Heart right ventricle (tissue), 16 donors: ENCODE measurements at regions not wholly inside any gene's neighbourhood (a gene's known extent, or its start where the extent isn't known, plus 50 kb on each side); places are given as distances from the start of the nearest gene placed in this dataset.

Experiments used
- ATAC-seq, 8 donors: fragments of 200-7000 bp; cut with Tn5 transposase; one replicate each; pipeline ENCODE4 v1.9.1; 2020; ENCODE audit warnings: mild to moderate bottlenecking in 8 of 8, moderate library complexity in 8 of 8, moderate number of reproducible peaks in 1 of 8
- DNase-seq, 2 donors: peaks; one replicate each; pipeline ENCODE4 v3.0.0-alpha.2; 2020
- H3K27ac ChIP-seq, 10 donors: fragments of 200-600 bp; sonication (generic) in 2 of 10; one replicate each; pipeline versions ENCODE4 v1.5.0 to v1.8.0; 2020 to 2022; ENCODE audit warnings: mild to moderate bottlenecking in 3 of 10
- H3K27me3 ChIP-seq, 7 donors: fragments of 200-600 bp; one replicate each; pipeline ENCODE4 v1.8.0; 2021 to 2022; ENCODE audit warnings: mild to moderate bottlenecking in 2 of 7
- H3K36me3 ChIP-seq, 9 donors: fragments of 200-600 bp; sonication (generic) in 1 of 9; one replicate each; pipeline versions ENCODE4 v1.5.0 to v1.8.0; 2020 to 2022; ENCODE audit warnings: mild to moderate bottlenecking in 2 of 9
- H3K4me1 ChIP-seq, 9 donors: fragments of 200-600 bp; sonication (generic) in 1 of 9; one replicate each; pipeline versions ENCODE4 v1.5.0 to v1.8.0; 2020 to 2022; ENCODE audit warnings: mild to moderate bottlenecking in 4 of 9
- H3K4me3 ChIP-seq, 10 donors: fragments of 200-600 bp; sonication (generic) in 2 of 10; one replicate each; pipeline versions ENCODE4 v1.5.0 to v1.8.0; 2020 to 2022; ENCODE audit warnings: mild to moderate bottlenecking in 7 of 10, moderate library complexity in 2 of 10
- H3K9me3 ChIP-seq, 11 donors: fragments of 200-600 bp in 10 of 11; sonication (generic) in 2 of 11; one replicate each; pipeline versions ENCODE4 v1.5.0 to v1.8.0; 2013 to 2022; ENCODE audit warnings: mild to moderate bottlenecking in 2 of 11, control low read depth in 1 of 11, moderate library complexity in 1 of 11
- CTCF ChIP-seq, 9 donors: fragments of 200-600 bp; sonication (generic) in 2 of 9; IDR thresholded peaks; one replicate each; pipeline versions ENCODE4 v1.5.0 to v1.8.0; 2021 to 2022; ENCODE audit warnings: antibody characterized with exemption in 9 of 9, mild to moderate bottlenecking in 5 of 9, moderate library complexity in 1 of 9
- WGBS, 2 donors: extraction: QIAGEN DNeasy Blood & Tissue Kit; methylation state at CpG; one replicate each; pipeline ENCODE4 v1.1.7; 2013; ENCODE audit warnings: inconsistent platforms in 1 of 2; 5-methylcytosine and 5-hydroxymethylcytosine counted together
- intact Hi-C, 10 donors: fragments of 100-400 bp; cut with DNase I; formaldehyde crosslinking; loops; one replicate each; pipeline versions ENCODE4 v1.11.1 to v1.14.2; 2022
- donor health status: Arrhythmogenic right ventricular cardiomyopathy.
- donor health status: ischemic (EF 13 %, LVEDD 7.1; RV severe dilation, severe dysfunction).
- donor health status: healthy with polysubstance abuse.
- donor health status: DM: no; HTN: yes; CAD: no.
- donor health status: DM: no; HTN: no; CAD: no.
- donor health status: ischemic (EF 25% LVEDD 6.9; RV normal size, moderate dysfunction).
- donor health status: ischemic (EF 25% LVEDD 5.7; RV mildly dilated, moderate dysfunction).
- donor health status: healthy.
- donor health status: DM: yes; HTN: yes; CAD: no.
- donor health status: Ischemic cardiomyopathy.
- donor health status: ischemic (EF 35%, LVEDD 5.7; RV mildly dilated, moderate dysfunction).
- donor health status: nonischemic (EF 11% LVEDD 7.7; RV severe dilation, severe dysfunction).
- donor health status: DM: yes; HTN: yes; CAD: no.
- donor health status: PGD.
- donor health status: ischemic (EF 29% LVEDD 5.4; RV normal size, mild dysfunction).
- donor health status: nonischemic (EF 23%, LVEDD 6.1; RV moderate dilation, normal function).

- ATAC-seq (peak in 1 of 8 donors; percentile 34), DNase-seq (no peak)
- Histone ChIP-seq H3K27me3 (no peaks in the 10 kb centered on the region), H3K4me1 (no peaks in the 10 kb centered on the region), H3K36me3 (no peaks in the 10 kb centered on the region), H3K9me3 (no peaks in the 10 kb centered on the region), H3K27ac (no peak overlapping the region), H3K4me3 (no peak overlapping the region)
- intact Hi-C loops, result no loop called here
- WGBS, 2 donors, result 83 to 84% methylated on average over 14 of the region's 14 CpGs
- no peak for TF ChIP-seq CTCF (IDR thresholded peaks at IDR 0.05)
These were observed 78.1 kb downstream of the UNC5CL start for GRCh38 chr6:40960742-40961430.

GRCh38 chr6:40959781-40960327, 79.2 kb downstream of the UNC5CL start:
- Histone ChIP-seq H3K9me3 (no peaks in the 10 kb centered on the region), H3K27ac (no peak overlapping the region), H3K4me3 (no peak overlapping the region), H3K27me3 (no peaks in the 10 kb centered on the region), H3K4me1 (no peaks in the 10 kb centered on the region), H3K36me3 (no peaks in the 10 kb centered on the region)
- no peak for ATAC-seq
- DNase-seq, result no peak
- intact Hi-C loops, result no loop called here
- no peak for TF ChIP-seq CTCF (IDR thresholded peaks at IDR 0.05)
- WGBS, 2 donors, result 81 to 84% methylated on average over 2 of the region's 2 CpGs

- no peaks in the 10 kb centered on the region for H3K27me3 ChIP-seq
- TF ChIP-seq CTCF (IDR thresholded peaks at IDR 0.05), result no peak
- ATAC-seq, result no peak
- no peak overlapping the region for H3K27ac ChIP-seq
- no peak overlapping the region for H3K4me3 ChIP-seq
- H3K9me3 ChIP-seq, result no peaks in the 10 kb centered on the region
- H3K36me3 ChIP-seq, result no peaks in the 10 kb centered on the region
- no peak for DNase-seq
- intact Hi-C loops, result no loop called here
- WGBS, 2 donors, result 80% methylated on average over 1 of the region's 1 CpG
- H3K4me1 ChIP-seq, result no peaks in the 10 kb centered on the region
These were observed 80.3 kb downstream of the UNC5CL start for GRCh38 chr6:40958738-40959137.

- no peak for DNase-seq
These were observed 81.2 kb downstream of the UNC5CL start for GRCh38 chr6:40957616-40958492.

More at GRCh38 chr6:40957616-40958492, 81.2 kb downstream of the UNC5CL start:
- Histone ChIP-seq H3K27me3 (no peaks in the 10 kb centered on the region), H3K9me3 (no peaks in the 10 kb centered on the region), H3K27ac (no peak overlapping the region), H3K4me1 (no peaks in the 10 kb centered on the region), H3K36me3 (no peaks in the 10 kb centered on the region), H3K4me3 (no peak overlapping the region)
- TF ChIP-seq CTCF (IDR thresholded peaks at IDR 0.05), result no peak
- no peak for ATAC-seq
- WGBS, 2 donors, result 83 to 89% methylated on average over 4 of the region's 4 CpGs
- intact Hi-C loops, result no loop called here
